ENCODE measurements at regions not wholly inside any gene's neighbourhood (a gene's known extent, or its start where the extent isn't known, plus 50 kb on each side); places are given as distances from the start of the nearest gene placed in this dataset.

GRCh38 chr15:69826819-69827175 lies 270.9 kb downstream of the TLE3 start:
- Histone ChIP-seq H3K27me3 (ENCODE audit: control insufficient read depth, insufficient read depth, low read length) (no peaks in the 10 kb centered on the region), H3K4me1 (no peaks in the 10 kb centered on the region), H3K9ac (no peak overlapping the region), H3K79me2 (no peaks in the 10 kb centered on the region), H3K36me3 (ENCODE audit: control insufficient read depth, insufficient read depth, low read length) (no peaks in the 10 kb centered on the region), H3K9me3 (ENCODE audit: control insufficient read depth, low read length) (no peaks in the 10 kb centered on the region), H3K4me2 (ENCODE audit: low read length) (no peak overlapping the region), H3K4me3 (ENCODE audit: low read depth, low read length) (no peak overlapping the region), H3K27ac (no peak overlapping the region), H2AFZ (no peak overlapping the region)
- TF ChIP-seq CTCF (IDR thresholded peaks at IDR 0.05): no peak

DNA sequence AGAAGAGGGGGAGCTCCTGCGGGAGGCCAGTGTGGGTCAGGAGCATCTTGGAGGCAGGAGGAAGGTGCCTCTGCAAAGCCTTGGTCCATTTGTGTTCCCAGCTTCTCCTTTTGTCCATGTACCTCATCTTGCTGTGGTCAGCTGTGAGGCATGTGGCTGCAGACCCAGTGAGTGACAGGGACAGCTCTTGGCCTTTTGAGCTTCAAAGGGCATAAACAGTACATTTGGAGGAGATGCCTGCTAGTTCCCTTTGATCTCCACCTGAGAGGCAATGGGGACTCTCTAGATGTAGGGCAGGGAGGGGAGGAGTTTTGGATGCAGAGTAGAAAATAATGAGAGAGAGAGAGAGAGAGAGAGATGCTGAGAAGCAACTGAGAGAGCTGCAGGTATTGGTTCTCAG lies 270.0 kb downstream of the TLE3 start:
- Histone ChIP-seq H3K4me1 (no peaks in the 10 kb centered on the region), H3K9ac (no peak overlapping the region), H3K4me2 (ENCODE audit: low read length) (no peak overlapping the region), H3K36me3 (ENCODE audit: control insufficient read depth, insufficient read depth, low read length) (no peaks in the 10 kb centered on the region), H2AFZ (no peak overlapping the region), H3K79me2 (no peaks in the 10 kb centered on the region), H3K4me3 (ENCODE audit: low read depth, low read length) (no peak overlapping the region), H3K27ac (no peak overlapping the region), H3K27me3 (ENCODE audit: control insufficient read depth, insufficient read depth, low read length) (no peaks in the 10 kb centered on the region), H3K9me3 (ENCODE audit: control insufficient read depth, low read length) (no peaks in the 10 kb centered on the region)
- no peak for TF ChIP-seq CTCF (IDR thresholded peaks at IDR 0.05)

DNA sequence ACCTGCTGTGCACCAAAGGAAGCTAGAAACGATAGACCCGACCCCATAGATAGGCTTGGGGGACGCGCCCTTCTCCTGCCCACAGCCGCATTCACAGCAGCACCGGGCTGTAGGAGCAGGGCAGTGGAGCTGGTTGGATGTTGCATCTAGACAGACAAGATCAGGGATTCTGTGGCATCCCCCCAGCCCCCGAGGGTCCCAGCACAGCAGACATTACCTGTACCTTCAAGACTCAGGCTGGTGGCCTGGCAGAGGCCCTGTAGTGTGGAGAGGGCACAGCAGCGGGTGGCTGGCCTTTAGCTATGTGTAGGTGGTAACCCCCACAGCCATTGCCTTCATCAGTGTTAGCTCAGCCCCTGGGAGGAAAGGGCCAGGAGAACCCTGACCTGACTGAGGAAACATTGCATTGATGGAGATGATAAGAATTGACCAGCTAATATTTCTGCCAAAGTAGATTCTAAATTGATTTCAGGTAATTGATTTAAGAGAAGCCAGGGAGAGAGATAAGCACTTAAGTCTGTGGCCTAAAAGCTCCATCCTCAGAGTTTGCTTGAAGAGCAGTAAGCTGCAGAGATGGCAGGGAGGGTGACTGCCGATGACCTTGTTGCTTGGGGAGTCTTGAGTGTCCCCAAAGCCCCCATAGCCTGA lies 269.4 kb downstream of the TLE3 start:
- no peaks in the 10 kb centered on the region for H3K36me3 ChIP-seq (ENCODE audit: control insufficient read depth, insufficient read depth, low read length)
- no peaks in the 10 kb centered on the region for H3K9me3 ChIP-seq (ENCODE audit: control insufficient read depth, low read length)
- TF ChIP-seq CTCF (IDR thresholded peaks at IDR 0.05): no peak
- H3K79me2 ChIP-seq: no peaks in the 10 kb centered on the region
- H2AFZ ChIP-seq: no peak overlapping the region
- no peak overlapping the region for H3K27ac ChIP-seq
- no peak overlapping the region for H3K9ac ChIP-seq
- no peaks in the 10 kb centered on the region for H3K27me3 ChIP-seq (ENCODE audit: control insufficient read depth, insufficient read depth, low read length)
- H3K4me3 ChIP-seq (ENCODE audit: low read depth, low read length): no peak overlapping the region
- no peaks in the 10 kb centered on the region for H3K4me1 ChIP-seq
- H3K4me2 ChIP-seq (ENCODE audit: low read length): no peak overlapping the region

DNA sequence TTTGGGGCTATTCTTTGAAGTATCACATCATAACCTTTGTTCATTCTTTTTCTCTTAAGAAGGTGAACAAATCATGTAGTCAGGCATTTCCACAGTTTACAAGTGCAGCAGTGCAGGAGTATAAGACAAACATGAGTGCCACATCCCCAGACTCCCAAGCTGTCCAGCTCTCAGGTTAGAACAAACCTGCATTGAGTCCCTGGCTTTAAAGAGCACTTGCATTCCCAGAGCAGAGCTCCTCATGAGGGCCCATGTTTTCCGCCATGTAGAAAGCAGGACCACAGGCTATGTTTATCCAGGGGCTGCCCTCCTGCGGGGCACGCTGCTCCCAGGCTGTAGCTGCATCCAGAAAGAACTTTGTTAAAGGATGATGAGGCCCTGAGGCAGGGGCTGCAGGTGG lies 267.7 kb downstream of the TLE3 start:
- no peak overlapping the region for H3K4me2 ChIP-seq (ENCODE audit: low read length)
- H3K79me2 ChIP-seq: no peaks in the 10 kb centered on the region
- H3K9me3 ChIP-seq (ENCODE audit: control insufficient read depth, low read length): no peaks in the 10 kb centered on the region
- no peaks in the 10 kb centered on the region for H3K4me1 ChIP-seq
- H3K9ac ChIP-seq: no peak overlapping the region
- no peaks in the 10 kb centered on the region for H3K27me3 ChIP-seq (ENCODE audit: control insufficient read depth, insufficient read depth, low read length)
- H2AFZ ChIP-seq: no peak overlapping the region
- no peak overlapping the region for H3K4me3 ChIP-seq (ENCODE audit: low read depth, low read length)
- TF ChIP-seq CTCF (IDR thresholded peaks at IDR 0.05): no peak
- H3K27ac ChIP-seq: no peak overlapping the region
- no peaks in the 10 kb centered on the region for H3K36me3 ChIP-seq (ENCODE audit: control insufficient read depth, insufficient read depth, low read length)

GRCh38 chr15:69830430-69830829 lies 267.3 kb downstream of the TLE3 start:
- no peak overlapping the region for H3K27ac ChIP-seq
- H3K4me1 ChIP-seq: no peaks in the 10 kb centered on the region
- no peak overlapping the region for H3K4me3 ChIP-seq (ENCODE audit: low read depth, low read length)
- no peak for TF ChIP-seq CTCF (IDR thresholded peaks at IDR 0.05)
- H3K27me3 ChIP-seq (ENCODE audit: control insufficient read depth, insufficient read depth, low read length): no peaks in the 10 kb centered on the region
- no peaks in the 10 kb centered on the region for H3K36me3 ChIP-seq (ENCODE audit: control insufficient read depth, insufficient read depth, low read length)
- H3K4me2 ChIP-seq (ENCODE audit: low read length): no peak overlapping the region
- H3K79me2 ChIP-seq: no peaks in the 10 kb centered on the region
- no peak overlapping the region for H2AFZ ChIP-seq
- H3K9ac ChIP-seq: no peak overlapping the region
- H3K9me3 ChIP-seq (ENCODE audit: control insufficient read depth, low read length): no peaks in the 10 kb centered on the region
